CD4-positive, alpha-beta T cell treated with Interleukin-6 at 100 ng/mL for 8 hours (primary cell): ENCODE measurements at regions not wholly inside any gene's neighbourhood (a gene's known extent, or its start where the extent isn't known, plus 50 kb on each side); places are given as distances from the start of the nearest gene placed in this dataset.
"Not testable (repeated sequence)": the region's sequence is repeated elsewhere in the genome, so short reads cannot be mapped to it uniquely, and the experiment has no call there.

Experiments
- DNase-seq: peaks from one replicate; pipeline ENCODE4 v3.0.0-alpha.2; 2020; ENCODE audit warnings: mixed read lengths, low spot score

DNA sequence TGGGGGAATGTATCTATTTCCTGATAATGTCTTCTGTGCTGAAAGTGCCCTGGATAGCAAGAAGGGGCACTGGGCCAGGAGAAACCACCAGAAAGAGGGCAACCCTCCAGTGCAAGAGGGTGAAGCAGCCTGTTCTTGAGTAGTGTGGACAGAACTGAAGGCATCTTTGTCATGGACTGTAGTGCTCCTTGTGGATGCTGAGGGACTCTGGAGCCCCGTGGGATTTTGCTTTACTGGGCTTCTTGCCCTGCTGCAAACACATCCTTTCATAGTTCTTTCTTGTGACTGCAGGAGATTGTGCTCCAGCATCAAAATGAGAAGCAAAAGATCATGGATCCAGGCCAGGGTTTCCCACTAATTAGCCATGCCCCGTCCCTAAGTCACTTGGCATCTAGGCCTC lies 300.6 kb downstream of the ZNF326 start:
- no peak for DNase-seq

DNA sequence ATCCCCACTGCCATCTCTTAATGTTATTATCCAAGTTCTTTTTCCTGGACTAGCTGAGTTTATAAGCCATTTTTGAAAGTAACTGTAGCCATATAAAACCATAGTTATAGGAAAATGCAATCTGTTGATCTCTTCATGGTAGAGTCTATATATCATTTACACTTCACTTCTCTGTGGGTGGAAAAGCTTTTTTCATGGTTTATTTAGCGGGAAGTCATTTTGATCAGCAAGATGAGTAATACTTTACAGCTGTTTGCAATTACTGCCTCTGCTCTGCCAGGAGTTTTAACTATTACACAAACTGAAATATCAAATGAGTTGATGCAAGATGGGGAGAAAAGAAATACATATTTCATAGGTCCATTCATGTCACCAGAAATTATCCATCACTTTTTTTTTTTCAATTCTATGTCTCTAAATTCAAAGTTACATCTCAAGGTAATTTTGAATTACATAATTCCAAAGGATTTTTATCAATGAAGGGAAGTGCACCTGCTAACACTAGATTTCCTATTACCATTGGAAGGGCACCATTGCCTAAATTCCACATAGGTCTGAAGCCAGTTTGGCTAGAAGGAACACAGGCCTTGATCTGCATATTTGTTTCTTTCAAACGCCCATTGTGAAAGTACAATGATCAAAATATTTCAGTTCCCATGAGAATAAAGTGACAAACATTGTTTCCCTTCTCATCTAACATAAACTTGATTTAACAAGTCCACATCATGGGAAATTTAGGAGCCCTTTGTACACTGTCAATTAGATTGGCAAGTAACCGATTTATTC lies 296.7 kb downstream of the ZNF326 start:
- no peak for DNase-seq

DNA sequence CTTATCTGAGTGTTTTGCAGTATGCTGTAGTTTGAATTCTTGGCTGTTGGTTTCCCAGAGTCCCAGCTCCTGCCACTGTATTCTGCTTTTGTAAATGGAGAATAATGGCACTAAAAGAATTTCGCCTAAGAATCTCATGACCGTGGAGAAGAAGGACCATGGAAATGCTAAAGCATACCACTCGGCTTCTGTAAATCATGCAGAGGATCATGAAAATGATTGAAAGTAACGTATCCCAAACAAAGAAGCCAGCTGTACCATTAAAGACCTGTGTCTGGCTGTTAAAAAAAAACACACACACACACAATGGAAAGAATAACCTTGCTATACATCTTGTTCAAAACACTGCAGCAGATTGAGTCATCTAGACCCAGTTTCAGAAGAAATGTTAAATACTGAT lies 287.9 kb downstream of the ZNF326 start:
- no peak for DNase-seq

DNA sequence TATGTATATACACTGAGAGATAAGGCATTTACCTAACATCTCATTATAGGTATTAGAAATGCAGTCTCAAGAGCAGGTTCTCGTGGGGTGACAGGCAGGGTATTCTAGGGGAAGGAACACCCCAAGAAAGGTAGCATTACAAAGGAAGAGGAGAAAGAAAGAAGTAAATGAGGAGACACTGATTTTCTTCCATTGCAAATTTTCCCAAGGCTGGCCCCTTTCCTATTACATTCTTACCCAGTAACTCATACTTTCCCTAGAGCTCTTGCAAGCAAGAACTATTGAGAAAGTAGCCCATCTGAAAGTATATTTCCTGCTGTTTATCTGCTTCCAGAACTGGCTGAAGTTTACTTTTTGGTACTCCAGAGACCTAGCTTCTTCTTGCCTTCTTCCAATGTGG lies 287.0 kb downstream of the ZNF326 start:
- not testable (repeated sequence) for DNase-seq

DNA sequence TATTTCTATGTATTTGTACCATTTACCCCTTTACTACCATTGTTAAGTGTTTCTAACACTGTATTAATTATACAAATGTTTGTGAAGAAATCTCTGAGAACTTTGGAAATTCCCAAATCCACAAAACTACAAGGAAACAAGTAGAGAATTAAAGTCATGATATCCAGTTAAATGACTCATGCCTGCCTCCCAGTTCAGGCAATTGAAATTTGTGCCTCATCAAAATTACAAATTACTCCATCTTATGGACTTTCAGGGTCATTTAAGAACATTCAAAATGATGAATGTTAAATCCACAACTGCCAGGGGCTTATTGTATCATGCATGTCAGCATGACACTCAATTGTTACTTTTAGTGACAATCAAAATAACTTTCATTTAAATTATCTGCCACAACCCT lies 282.4 kb downstream of the ZNF326 start:
- no peak for DNase-seq

DNA sequence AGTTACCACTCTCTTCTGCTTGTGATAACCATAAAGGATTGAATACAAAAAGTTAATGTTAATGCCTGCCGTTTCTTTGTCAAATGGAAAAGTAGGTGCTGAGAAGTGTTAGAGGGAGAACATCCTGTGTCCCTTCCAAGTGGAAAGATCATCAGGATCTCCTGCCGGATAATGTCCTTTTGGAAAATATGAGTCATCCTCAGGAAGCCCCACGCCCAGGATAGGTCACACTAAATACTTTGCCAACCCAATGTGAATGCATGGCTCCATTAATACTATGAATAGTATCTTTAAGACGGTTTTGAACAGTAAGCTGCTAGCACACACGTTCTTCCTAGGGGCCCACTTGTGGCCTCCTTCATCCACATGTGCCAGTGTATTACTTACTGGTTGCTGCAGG lies 279.5 kb downstream of the ZNF326 start:
- no peak for DNase-seq

DNA sequence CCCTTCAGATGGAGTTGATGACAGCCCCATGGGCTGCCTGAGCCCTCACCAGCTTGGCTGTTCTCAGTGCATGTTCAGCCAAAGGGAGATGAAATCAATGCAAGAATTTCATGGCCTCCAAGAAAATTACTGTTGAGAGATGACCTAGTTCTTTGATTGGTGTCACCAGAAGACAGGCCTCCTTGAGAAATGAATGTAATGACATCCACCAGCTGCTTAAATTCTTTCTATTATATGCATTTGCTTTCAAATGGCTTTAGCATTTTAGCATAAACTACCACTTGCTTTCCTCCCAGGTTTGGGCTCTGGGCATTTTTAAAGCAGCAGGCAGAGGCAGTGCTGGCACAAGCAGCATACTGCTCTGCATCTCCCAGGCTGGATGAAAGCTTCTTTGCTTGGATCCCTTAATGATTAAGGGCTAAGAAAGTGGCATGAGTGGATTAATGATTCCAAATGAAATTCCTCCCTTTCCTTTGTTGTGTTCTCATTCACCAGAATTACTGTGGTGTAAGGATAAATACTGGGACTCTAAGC lies 278.4 kb downstream of the ZNF326 start:
- no peak for DNase-seq

DNA sequence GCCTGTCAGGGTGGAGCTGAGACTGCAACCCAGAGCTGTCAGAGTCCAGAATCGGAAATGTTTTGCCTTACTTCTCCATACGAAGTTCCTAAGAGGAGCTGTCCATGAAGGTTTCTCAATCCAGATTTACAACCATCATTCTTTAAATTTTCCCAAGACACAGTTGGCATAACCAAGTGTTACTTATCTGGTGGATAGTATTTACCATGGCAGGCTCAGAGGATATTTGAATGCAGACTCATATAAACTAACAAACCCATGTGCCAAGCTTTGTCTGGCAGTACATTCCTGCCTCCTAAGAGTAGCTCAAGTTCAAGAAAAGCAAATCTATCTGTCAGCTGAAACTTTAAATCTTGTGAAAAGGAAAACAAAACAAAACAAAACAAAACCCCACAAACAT lies 267.9 kb downstream of the ZNF326 start:
- DNase-seq: no peak

DNA sequence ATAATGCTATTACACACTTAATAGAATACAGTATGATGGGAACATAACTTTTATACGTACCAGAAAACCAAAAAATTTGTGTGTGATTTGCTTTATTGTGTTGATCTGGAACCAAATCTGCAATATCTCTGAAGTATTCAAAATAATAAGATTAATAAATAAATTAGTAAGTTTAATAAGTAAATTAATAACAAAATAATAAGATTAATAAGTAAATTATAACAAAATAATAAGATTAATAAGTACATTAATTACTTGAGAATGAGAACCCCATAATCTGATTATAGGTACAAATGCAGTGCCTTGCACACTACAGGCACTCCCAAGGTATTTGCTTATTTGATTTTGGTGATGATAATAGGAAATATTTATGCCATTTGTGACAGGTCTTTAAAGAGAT lies 267.4 kb downstream of the ZNF326 start:
- no peak for DNase-seq

DNA sequence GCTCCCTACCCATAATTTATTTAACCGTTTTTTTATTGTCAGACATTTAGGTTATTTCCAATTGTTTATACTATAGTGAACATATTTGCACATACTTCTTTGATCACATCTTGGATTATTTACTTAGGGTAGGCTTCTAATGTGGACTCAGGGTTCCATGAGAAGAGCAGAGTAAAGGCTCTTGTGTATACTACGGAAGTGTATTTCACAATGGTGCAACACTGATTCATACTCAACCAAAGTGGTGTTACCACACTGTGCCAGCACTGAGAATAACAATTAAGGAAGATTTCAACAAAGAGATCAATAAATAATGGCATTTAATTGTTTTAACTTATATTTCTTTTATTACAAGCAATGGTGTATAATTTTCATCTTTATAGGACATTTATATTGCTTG lies 251.2 kb downstream of the ZNF326 start:
- no peak for DNase-seq

DNA sequence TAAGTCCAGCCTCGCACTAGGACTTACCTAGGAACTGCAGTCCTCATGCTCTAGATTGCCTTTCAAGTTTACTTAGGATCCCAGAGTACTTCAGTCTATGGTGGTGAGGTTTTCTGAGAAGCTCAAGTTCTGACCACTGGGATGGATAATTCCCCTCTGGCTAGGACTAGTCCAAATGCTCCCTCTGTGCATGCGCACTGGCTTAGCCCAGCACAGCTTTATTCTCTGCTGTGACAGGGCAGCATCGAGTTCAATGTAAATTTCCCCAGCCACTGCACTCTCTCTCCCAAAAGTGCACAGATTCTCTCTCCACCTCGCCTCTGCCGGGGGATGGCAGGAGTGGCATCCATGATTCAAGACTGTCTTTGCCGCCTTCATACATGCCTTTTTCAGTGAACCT lies 241.6 kb downstream of the ZNF326 start:
- no peak for DNase-seq

DNA sequence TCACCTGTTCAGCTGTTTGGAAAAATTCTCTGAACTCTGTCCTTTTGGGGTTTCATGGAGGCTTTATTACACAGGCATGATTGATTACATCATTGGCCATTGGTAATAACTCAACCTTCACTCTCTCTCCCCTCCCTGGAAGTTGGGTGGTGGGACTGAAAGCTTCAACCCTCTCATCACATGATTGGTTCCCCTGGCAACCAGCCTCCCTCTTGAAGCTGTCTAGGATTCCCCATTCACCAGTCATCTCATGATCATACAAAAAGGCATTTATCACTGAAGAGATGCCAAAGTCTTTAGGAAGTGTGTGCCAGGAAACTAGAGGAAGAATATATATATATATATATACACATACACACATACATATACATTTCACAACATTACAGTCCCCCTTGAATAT lies 228.5 kb downstream of the ZNF326 start:
- DNase-seq: no peak

DNA sequence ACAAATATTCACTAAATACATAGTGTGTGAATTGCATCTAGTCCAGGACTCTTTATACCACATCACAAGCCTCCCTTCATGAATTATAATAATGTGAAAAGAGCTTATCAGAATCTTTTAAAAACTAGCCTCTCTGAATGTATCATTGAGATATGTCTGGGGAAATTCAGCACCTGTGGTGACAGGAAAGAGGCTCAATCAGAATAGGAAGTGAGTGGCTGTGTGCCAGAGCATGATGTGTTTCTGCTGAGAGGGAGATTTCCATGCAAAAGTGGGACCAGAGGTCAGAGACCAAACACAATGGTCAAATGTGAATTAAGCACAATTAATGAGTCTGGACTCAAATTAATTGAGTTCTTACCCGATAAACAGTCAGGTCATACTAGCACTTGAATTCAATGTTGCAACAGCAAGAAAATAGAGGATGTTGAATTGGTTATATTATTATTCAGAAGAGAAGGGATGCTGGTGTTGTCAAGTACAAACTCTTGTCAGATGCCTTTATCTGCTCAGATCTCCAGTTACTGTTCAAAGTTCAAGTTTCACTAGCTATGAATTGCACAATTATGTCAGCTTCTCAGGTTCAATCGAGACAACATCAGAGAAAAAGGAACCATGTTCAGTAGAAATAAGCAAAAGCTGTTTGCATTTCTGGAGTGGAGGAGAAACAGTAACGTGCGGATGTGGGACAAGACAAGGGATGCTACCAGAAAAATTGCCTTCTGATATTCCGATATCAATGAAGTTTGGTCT lies 226.2 kb downstream of the ZNF326 start:
- DNase-seq: no peak

DNA sequence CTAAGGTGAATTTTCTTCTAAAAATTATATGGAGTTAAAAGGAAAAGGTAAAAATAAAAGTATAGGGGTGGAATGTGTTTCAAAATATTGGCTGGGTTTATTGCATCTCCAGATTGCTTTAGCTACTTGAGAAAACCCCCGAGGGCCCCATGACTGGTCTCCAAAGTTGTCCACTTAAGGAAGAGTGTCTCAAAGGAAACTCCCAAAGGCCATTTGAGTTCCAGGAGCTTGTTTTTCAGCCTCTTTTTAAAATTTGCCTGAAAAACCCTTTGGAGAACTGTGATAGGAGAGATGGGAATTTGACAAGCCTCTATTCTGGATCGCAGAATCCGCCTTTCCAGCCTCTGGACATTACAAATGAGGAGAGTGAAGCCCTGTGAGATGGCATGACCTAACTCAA lies 225.6 kb downstream of the ZNF326 start:
- DNase-seq: no peak

DNA sequence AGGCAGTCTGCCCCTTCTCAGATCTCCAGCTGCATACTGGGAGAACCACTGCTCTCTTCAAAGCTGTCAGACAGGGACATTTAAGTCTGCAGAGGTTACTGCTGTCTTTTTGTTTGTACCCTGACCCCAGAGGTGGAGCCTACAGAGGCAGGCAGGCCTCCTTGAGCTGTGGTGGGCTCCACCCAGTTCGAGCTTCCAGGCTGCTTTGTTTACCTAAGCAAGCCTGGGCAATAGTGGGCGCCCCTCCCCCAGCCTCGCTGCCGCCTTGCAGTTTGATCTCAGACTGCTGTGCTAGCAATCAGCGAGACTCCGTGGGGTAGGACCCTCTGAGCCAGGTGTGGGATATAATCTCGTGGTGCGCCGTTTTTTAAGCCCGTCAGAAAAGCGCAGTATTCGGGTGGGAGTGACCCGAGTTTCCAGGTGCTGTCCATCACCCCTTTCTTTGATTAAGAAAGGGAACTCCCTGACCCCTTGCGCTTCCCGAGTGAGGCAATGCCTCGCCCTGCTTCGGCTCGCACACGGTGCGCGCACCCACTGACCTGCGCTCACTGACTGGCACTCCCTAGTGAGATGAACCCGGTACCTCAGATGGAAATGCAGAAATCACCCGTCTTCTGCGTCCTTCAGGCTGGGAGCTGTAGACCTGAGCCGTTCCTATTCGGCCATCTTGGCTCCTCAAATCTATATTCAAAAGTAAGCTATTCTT lies 224.4 kb downstream of the ZNF326 start:
- not testable (repeated sequence) for DNase-seq

DNA sequence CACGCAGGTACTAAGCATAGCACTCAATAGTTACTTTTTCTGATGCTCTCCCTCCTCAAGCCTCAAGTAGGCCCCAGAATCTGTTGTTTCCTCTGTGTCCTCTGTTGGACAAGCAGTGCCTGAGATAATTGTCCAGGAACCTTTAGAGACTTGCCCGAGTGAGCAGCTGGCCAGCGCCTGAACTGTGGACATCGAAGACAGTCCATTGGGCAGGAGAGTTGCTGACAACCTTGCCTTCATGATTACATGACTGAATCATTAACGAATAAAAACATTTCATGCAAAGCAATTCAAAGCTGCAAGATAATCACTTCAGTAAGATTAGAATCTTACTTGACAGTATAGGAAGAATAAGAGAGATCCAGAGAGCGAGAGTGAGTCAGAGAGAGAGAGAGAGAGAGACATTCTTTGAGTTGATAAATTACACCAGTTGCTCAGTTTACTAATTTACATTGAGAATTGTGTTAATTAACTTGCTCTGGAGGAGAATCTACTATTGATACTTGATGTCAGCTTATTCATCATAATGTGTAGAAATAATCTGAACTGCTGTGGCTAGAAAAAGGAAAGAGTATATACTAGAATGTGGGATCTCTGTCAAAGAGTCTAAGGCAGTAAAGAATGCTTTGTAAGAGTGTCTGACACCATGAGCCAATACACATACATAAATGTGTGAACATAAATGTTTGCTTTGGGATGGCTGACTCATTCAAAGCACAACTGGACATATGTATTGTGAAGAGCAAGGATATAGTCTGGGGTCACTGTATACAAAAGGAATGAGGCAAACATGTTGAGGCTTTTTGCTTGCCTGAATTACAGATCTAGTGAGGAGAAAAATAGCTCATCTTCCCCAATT lies 216.0 kb downstream of the ZNF326 start:
- DNase-seq: no peak

DNA sequence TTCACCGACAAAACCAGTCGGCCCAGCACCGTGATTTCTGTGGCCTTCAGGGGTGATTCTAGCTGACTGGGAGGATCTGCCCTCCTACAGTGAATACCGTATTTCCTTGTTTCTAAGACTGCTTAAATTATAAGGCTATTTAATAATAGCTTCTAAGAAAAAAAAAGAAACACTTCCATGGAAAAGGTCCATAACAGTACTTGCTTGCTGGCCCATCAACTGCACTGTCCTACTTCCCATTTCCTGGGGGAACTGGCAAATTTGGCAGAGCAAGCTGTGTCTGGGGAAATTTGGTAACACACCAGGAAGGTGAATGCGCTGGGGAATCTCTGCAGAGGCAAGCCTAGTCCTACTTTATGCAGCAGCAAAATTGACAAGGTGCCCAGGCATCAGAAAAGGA lies 214.0 kb downstream of the ZNF326 start:
- DNase-seq: no peak

DNA sequence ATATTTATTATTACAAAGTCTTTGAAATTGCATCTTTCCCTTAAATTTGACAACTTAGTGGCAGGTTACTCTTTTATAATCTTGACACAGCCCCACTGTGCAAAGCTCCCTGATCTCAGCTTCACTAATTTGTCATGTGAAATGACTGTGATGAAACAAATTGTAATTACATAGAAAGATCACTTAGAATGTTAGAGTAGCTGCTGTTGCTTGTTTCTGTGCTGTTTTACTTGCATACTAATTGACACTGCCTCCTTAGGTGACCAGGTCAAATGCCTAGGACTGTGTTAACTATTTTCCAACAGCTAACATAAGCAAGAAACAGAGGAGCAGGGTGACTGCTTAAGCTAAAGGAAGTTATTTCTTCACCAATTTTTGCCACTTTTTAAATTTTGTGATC lies 211.3 kb downstream of the ZNF326 start:
- no peak for DNase-seq

DNA sequence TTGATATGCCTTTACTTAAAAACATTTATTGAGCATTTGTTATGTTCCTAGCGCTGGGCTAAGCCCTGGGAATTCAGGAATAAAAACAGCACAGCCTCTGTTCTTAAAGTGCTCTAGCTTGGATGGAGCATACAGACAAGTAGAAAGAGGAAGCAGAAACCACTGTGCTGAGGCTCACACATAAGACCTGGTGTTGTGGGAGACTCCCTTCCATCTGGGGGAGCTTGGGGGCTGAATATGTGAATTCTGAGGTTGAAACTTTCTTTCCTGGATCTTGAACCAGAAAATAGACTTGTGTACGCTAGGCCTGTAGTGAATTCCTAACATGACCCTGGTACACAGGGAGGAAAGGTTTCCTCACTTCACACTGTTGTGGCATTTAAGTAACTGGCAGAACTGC lies 209.9 kb downstream of the ZNF326 start:
- no peak for DNase-seq

DNA sequence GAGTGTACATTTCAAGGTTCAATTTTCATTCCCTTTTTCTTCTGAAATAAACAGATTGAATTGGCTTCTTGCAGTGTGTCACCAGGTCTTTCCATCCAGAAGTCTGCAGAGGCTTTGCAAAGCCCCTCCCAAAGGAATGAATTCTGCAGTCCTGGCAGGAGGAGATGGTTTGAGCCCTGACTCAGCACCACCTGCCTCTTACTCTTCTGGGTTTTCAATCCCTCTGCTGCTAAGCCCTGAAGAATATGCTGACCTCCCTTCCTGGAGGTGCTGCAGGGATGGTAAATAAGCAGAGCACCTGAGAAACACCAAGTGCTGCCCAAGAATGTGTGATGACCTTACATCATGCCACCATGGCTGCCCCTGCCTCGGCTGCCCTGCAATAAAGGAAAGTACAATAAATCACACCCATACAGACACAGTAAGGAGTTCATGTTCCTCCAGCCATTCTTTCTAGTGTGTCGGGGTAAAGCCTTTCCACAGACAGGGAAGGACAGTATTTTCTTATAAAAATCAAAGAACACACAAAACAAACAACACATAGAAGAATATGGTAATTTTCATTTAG lies 209.2 kb downstream of the ZNF326 start:
- no peak for DNase-seq
